ENCODE measurements at regions not wholly inside any gene's neighbourhood (a gene's known extent, or its start where the extent isn't known, plus 50 kb on each side); places are given as distances from the start of the nearest gene placed in this dataset.
"Not testable (repeated sequence)": the region's sequence is repeated elsewhere in the genome, so short reads cannot be mapped to it uniquely, and the experiment has no call there.

- DNase-seq = no peak
Measured at GRCh38 chr13:76829572-76830327, 56.5 kb downstream of the KCTD12 start.

- no peak for DNase-seq
Measured at GRCh38 chr13:76828316-76828741, 57.9 kb downstream of the KCTD12 start.

GRCh38 chr13:76826527-76826926 is 59.7 kb downstream of the KCTD12 start:
- DNase-seq = no peak

GRCh38 chr13:76825430-76825829 is 60.8 kb downstream of the KCTD12 start:
- DNase-seq = peak in 1 of 2 experiments; percentile 5

GRCh38 chr13:76823969-76824368 is 62.2 kb downstream of the KCTD12 start:
- DNase-seq = no peak

- no peak for DNase-seq
Measured at GRCh38 chr13:76822698-76823267, 63.4 kb downstream of the KCTD12 start.

- not testable (repeated sequence) for DNase-seq
Measured at GRCh38 chr13:76821222-76821621, 65.0 kb downstream of the KCTD12 start.

- DNase-seq = no peak
Measured at GRCh38 chr13:76820759-76821158, 65.4 kb downstream of the KCTD12 start.

- no peak for DNase-seq
Measured at GRCh38 chr13:76816394-76816793, 69.8 kb downstream of the KCTD12 start.

GRCh38 chr13:76815344-76815743 is 70.9 kb downstream of the KCTD12 start:
- no peak for DNase-seq

GRCh38 chr13:76813891-76814290 is 72.3 kb downstream of the KCTD12 start:
- peak; percentile 16 to 58 for DNase-seq

GRCh38 chr13:76813000-76813691 is 73.1 kb downstream of the KCTD12 start:
- peak; percentile 47 to 66 for DNase-seq

- peak; percentile 86 to 93 for DNase-seq
Measured at GRCh38 chr13:76812206-76812897, 73.9 kb downstream of the KCTD12 start.

- no peak for DNase-seq
Measured at GRCh38 chr13:76809389-76809788, 76.8 kb downstream of the KCTD12 start.

- DNase-seq = no peak
Measured at GRCh38 chr13:76808927-76809326, 77.3 kb downstream of the KCTD12 start.

GRCh38 chr13:76804801-76805200 is 81.4 kb downstream of the KCTD12 start:
- no peak for DNase-seq

GRCh38 chr13:76803831-76804230 is 82.4 kb downstream of the KCTD12 start:
- DNase-seq = no peak

- no peak for DNase-seq
Measured at GRCh38 chr13:76800943-76801342, 85.3 kb downstream of the KCTD12 start.

- DNase-seq = no peak
Measured at GRCh38 chr13:76799696-76800095, 86.5 kb downstream of the KCTD12 start.

GRCh38 chr13:76798037-76798436 is 88.2 kb downstream of the KCTD12 start:
- peak in 1 of 2 experiments; percentile 12 for DNase-seq

- DNase-seq = no peak
Measured at GRCh38 chr13:76797361-76797760, 88.8 kb downstream of the KCTD12 start.

- peak in 1 of 2 experiments; percentile 24 for DNase-seq
Measured at GRCh38 chr13:76796851-76797250, 89.4 kb downstream of the KCTD12 start.

All from NCI-H524 (cell line).